C4-2B (cell line): ENCODE measurements at regions not wholly inside any gene's neighbourhood (a gene's known extent, or its start where the extent isn't known, plus 50 kb on each side); places are given as distances from the start of the nearest gene placed in this dataset.

ENCODE experiments used
- ZFX ChIP-seq: fragments of 450-650 bp; IDR thresholded peaks from 2 replicates; pipeline ENCODE4 v1.6.1; 2017
- TF ChIP-seq, protein P1 (sequence below): fragments of 450-650 bp; conservative IDR thresholded peaks from 2 replicates; pipeline ENCODE4 v1.5.1; 2017; ENCODE audit warnings: mild to moderate bottlenecking

DNA sequence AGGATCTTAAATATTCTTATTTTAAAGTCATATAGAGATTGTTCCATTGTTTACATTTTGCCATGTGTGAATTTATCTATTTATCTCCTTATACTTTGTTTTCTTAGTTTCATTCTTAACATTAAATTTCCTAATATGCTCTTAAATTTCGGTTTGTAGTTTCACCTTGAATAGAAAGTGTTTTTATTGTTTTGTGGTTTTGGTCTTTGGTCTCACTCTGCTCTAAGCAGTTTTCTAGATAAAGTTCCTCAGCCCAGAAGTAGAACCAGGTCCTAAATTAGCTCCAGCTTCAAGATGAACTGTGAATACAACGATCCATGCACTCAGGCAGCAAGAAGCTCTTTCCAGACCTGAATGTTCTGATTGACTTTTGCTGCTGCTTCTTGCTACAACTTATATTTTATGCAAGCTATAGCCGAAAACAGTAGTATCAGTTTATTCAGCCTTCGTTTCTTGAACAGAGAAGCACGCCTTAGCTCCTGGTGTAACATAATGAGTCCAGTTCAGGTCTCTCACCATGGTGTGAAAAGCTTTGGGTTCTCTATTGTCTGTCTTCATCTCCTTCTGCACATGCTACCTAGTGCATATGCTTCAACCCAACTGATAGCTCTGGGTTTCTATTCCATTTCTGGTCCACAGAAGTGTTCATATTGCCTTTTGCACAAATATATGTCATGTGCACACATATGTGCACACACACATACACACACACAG lies 95.3 kb downstream of the SEM1 start:
- TF ChIP-seq, protein P1, sequence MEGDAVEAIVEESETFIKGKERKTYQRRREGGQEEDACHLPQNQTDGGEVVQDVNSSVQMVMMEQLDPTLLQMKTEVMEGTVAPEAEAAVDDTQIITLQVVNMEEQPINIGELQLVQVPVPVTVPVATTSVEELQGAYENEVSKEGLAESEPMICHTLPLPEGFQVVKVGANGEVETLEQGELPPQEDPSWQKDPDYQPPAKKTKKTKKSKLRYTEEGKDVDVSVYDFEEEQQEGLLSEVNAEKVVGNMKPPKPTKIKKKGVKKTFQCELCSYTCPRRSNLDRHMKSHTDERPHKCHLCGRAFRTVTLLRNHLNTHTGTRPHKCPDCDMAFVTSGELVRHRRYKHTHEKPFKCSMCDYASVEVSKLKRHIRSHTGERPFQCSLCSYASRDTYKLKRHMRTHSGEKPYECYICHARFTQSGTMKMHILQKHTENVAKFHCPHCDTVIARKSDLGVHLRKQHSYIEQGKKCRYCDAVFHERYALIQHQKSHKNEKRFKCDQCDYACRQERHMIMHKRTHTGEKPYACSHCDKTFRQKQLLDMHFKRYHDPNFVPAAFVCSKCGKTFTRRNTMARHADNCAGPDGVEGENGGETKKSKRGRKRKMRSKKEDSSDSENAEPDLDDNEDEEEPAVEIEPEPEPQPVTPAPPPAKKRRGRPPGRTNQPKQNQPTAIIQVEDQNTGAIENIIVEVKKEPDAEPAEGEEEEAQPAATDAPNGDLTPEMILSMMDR, result no peak
- no peak for TF ChIP-seq ZFX
